NCI-H345 treated with DMSO at 0.1 percent for 48 hours (cell line): ENCODE measurements at regions not wholly inside any gene's neighbourhood (a gene's known extent, or its start where the extent isn't known, plus 50 kb on each side); places are given as distances from the start of the nearest gene placed in this dataset.
"Not testable (repeated sequence)": the region's sequence is repeated elsewhere in the genome, so short reads cannot be mapped to it uniquely, and the experiment has no call there.

Experiments used
- DNase-seq: peaks from one replicate; lab custom pipeline; 2025; ENCODE audit not compliant: unreplicated experiment; lab: John Stamatoyannopoulos, UW

- DNase-seq = no peak
These were observed 108.8 kb downstream of the IL12A start for GRCh38 chr3:160097478-160097877.

GRCh38 chr3:160098261-160098908, 109.8 kb downstream of the IL12A start:
- DNase-seq = no peak

- DNase-seq = no peak
These were observed 110.4 kb downstream of the IL12A start for GRCh38 chr3:160098926-160099626.

GRCh38 chr3:160099834-160100233, 111.2 kb downstream of the IL12A start:
- DNase-seq = no peak

GRCh38 chr3:160100610-160101009, 112.0 kb downstream of the IL12A start:
- DNase-seq = no peak

- DNase-seq = not testable (repeated sequence)
These were observed 113.4 kb downstream of the IL12A start for GRCh38 chr3:160102001-160102400.

GRCh38 chr3:160103397-160103796, 114.8 kb downstream of the IL12A start:
- DNase-seq = no peak

GRCh38 chr3:160105907-160106584, 117.4 kb downstream of the IL12A start:
- no peak for DNase-seq

GRCh38 chr3:160106905-160107861, 118.0 kb upstream of the C3orf80 start:
- DNase-seq = no peak

GRCh38 chr3:160108362-160108761, 116.9 kb upstream of the C3orf80 start:
- DNase-seq = no peak

- DNase-seq = no peak
These were observed 112.7 kb upstream of the C3orf80 start for GRCh38 chr3:160112481-160112880.

GRCh38 chr3:160112996-160113395, 112.2 kb upstream of the C3orf80 start:
- no peak for DNase-seq

GRCh38 chr3:160114355-160114995, 110.7 kb upstream of the C3orf80 start:
- DNase-seq = no peak

- no peak for DNase-seq
These were observed 109.8 kb upstream of the C3orf80 start for GRCh38 chr3:160115387-160115786.

- DNase-seq = no peak
These were observed 101.0 kb upstream of the C3orf80 start for GRCh38 chr3:160124224-160124623.

- DNase-seq = peak; percentile 2
These were observed 100.0 kb upstream of the C3orf80 start for GRCh38 chr3:160125258-160125657.

- DNase-seq = no peak
These were observed 99.2 kb upstream of the C3orf80 start for GRCh38 chr3:160126051-160126450.

- DNase-seq = no peak
These were observed 98.5 kb upstream of the C3orf80 start for GRCh38 chr3:160126761-160127160.

- DNase-seq = no peak
These were observed 97.9 kb upstream of the C3orf80 start for GRCh38 chr3:160127308-160127707.

- DNase-seq = no peak
These were observed 97.2 kb upstream of the C3orf80 start for GRCh38 chr3:160128056-160128455.
